T-cell (primary cell): ENCODE measurements at regions not wholly inside any gene's neighbourhood (a gene's known extent, or its start where the extent isn't known, plus 50 kb on each side); places are given as distances from the start of the nearest gene placed in this dataset.
"Not testable (repeated sequence)": the region's sequence is repeated elsewhere in the genome, so short reads cannot be mapped to it uniquely, and the experiment has no call there.

Experiments
- ATAC-seq, 4 experiments: fragments of 200-7000 bp in 3 of 4; fragments of 150-1000 bp in 1 of 4; cut with Tn5 transposase; replicated peaks in 1 of 4; 1 replicate in 3 of 4; 2 replicates in 1 of 4; pipeline ENCODE4 v1.10.0; 2021; ENCODE audit warnings: moderate library complexity in 3 of 4, mild to moderate bottlenecking in 2 of 4, moderate number of reproducible peaks in 1 of 4
- CTCF ChIA-PET, 2 donors: fragments of 300-600 bp; sonication (Branson Sonifier 250); formaldehyde crosslinking; loops; one replicate each; lab custom pipeline; 2022; ENCODE audit warnings: antibody characterized with exemption in 2 of 2; lab: Charles Lee
- POLR2A ChIA-PET, 2 donors: fragments of 300-600 bp; sonication (Branson Sonifier 250); formaldehyde crosslinking; loops; one replicate each; lab custom pipeline; 2022; ENCODE audit warnings: antibody characterized with exemption in 2 of 2; lab: Charles Lee
- DNase-seq, 35 experiments: peaks; one replicate each; pipeline versions ENCODE4 v3.0.0 to v3.0.0-alpha.2; 2013 to 2023
- H3K27ac ChIP-seq: one replicate; pipeline ENCODE4 v1.5.1; 2013; ENCODE audit warnings: low read length
- H3K27me3 ChIP-seq, 2 experiments: replicated peaks in 1 of 2; 1 replicate in 1 of 2; 2 replicates in 1 of 2; pipeline versions ENCODE4 v1.6.1 to v1.7.0; 2013; ENCODE audit warnings: low read length in 1 of 2, mixed read lengths in 1 of 2; ENCODE audit not compliant: control insufficient read depth in 2 of 2, insufficient read depth in 2 of 2; ENCODE audit errors: extremely low read depth in 1 of 2
- H3K36me3 ChIP-seq, 2 donors: 1 replicate in 1 of 2; 2 replicates in 1 of 2; pipeline versions ENCODE4 v1.6.1 to v1.7.0; 2013; ENCODE audit warnings: low read length in 1 of 2; ENCODE audit not compliant: control insufficient read depth in 2 of 2, insufficient read depth in 1 of 2; ENCODE audit errors: extremely low read depth in 1 of 2
- H3K4me1 ChIP-seq, 2 experiments: 1 replicate in 1 of 2; 2 replicates in 1 of 2; pipeline versions ENCODE4 v1.6.1 to v1.7.0; 2013; ENCODE audit warnings: low read length in 2 of 2, mixed read lengths in 1 of 2; ENCODE audit not compliant: insufficient read depth in 2 of 2, control insufficient read depth in 1 of 2; ENCODE audit errors: extremely low read depth in 1 of 2
- H3K4me3 ChIP-seq, 2 donors: 1 replicate in 1 of 2; 2 replicates in 1 of 2; pipeline versions ENCODE4 v1.5.1 to v1.7.0; 2013; ENCODE audit warnings: mild to moderate bottlenecking in 2 of 2, low read length in 1 of 2, moderate library complexity in 1 of 2; ENCODE audit not compliant: control insufficient read depth in 1 of 2; ENCODE audit errors: extremely low read depth in 1 of 2
- H3K9me3 ChIP-seq: 2 replicates; pipeline ENCODE4 v1.7.0; 2013
- H3K27ac Mint-ChIP-seq, 2 donors: one replicate each; pipeline ENCODE4 v1.8.0; 2020 to 2021; ENCODE audit warnings: mild to moderate bottlenecking in 2 of 2, mixed read lengths in 2 of 2
- H3K27me3 Mint-ChIP-seq, 2 donors: one replicate each; pipeline ENCODE4 v1.8.0; 2021 to 2022; ENCODE audit warnings: mixed read lengths in 2 of 2
- H3K36me3 Mint-ChIP-seq: one replicate; pipeline ENCODE4 v1.8.0; 2021; ENCODE audit warnings: mixed read lengths
- H3K4me1 Mint-ChIP-seq, 3 donors: one replicate each; pipeline ENCODE4 v1.8.0; 2020 to 2022; ENCODE audit warnings: mixed read lengths in 3 of 3, mild to moderate bottlenecking in 1 of 3
- H3K4me3 Mint-ChIP-seq, 3 donors: one replicate each; pipeline ENCODE4 v1.8.0; 2020 to 2022; ENCODE audit warnings: mild to moderate bottlenecking in 3 of 3, mixed read lengths in 3 of 3, moderate library complexity in 3 of 3
- H3K9me3 Mint-ChIP-seq, 3 donors: one replicate each; pipeline ENCODE4 v1.8.0; 2020 to 2022; ENCODE audit warnings: mixed read lengths in 3 of 3
- WGBS: methylation state at CpG from one replicate; pipeline ENCODE4 v1.1.5; 2013; ENCODE audit warnings: missing lambda C conversion rate; ENCODE audit not compliant: insufficient coverage; 5-methylcytosine and 5-hydroxymethylcytosine counted together

GRCh38 chr1:90821152-90821787 is 104.2 kb upstream of the BARHL2 start:
- no peaks in the 10 kb centered on the region for H3K36me3 ChIP-seq
- H3K4me3 Mint-ChIP-seq, result no peak overlapping the region
- ATAC-seq (no peak), DNase-seq (no peak)
- 69% methylated on average over 1 of the region's 5 CpGs for WGBS
- peaks cover 2 to 5% of the 10 kb centered on the region in 2 experiments for H3K27me3 ChIP-seq
- H3K4me1 Mint-ChIP-seq, result no peaks in the 10 kb centered on the region
- POLR2A ChIA-PET, result no interaction called here
- no peak overlapping the region for H3K27ac ChIP-seq
- no peak overlapping the region for H3K4me3 ChIP-seq
- H3K36me3 Mint-ChIP-seq, result no peaks in the 10 kb centered on the region
- no peaks in the 10 kb centered on the region for H3K9me3 Mint-ChIP-seq
- H3K27ac Mint-ChIP-seq, result no peak overlapping the region
- H3K27me3 Mint-ChIP-seq, result peaks cover 38 to 52% of the 10 kb centered on the region in 2 donors
- H3K4me1 ChIP-seq, result no peaks in the 10 kb centered on the region
- CTCF ChIA-PET, result no interaction called here
- no peaks in the 10 kb centered on the region for H3K9me3 ChIP-seq

- ATAC-seq, result no peak
- Mint-ChIP-seq H3K4me3 (no peak overlapping the region), H3K4me1 (no peaks in the 10 kb centered on the region), H3K36me3 (no peaks in the 10 kb centered on the region), H3K27me3 (peaks cover 41 to 58% of the 10 kb centered on the region in 2 donors), H3K27ac (no peak overlapping the region), H3K9me3 (no peaks in the 10 kb centered on the region)
- H3K9me3 ChIP-seq, result no peaks in the 10 kb centered on the region
- ChIA-PET POLR2A (no interaction called here), CTCF (no interaction called here)
- H3K27ac ChIP-seq, result no peak overlapping the region
- H3K36me3 ChIP-seq, result no peaks in the 10 kb centered on the region
- no peak overlapping the region for H3K4me3 ChIP-seq
- H3K27me3 ChIP-seq, result peaks cover 2 to 5% of the 10 kb centered on the region in 2 experiments
- no peaks in the 10 kb centered on the region for H3K4me1 ChIP-seq
- no peak for DNase-seq
- WGBS, result no CpG with 5 or more reads among the region's 2 CpGs
Observed at GRCh38 chr1:90820745-90821144, 103.6 kb upstream of the BARHL2 start.

- H3K36me3 ChIP-seq, result no peaks in the 10 kb centered on the region
- no peaks in the 10 kb centered on the region for H3K9me3 ChIP-seq
- Mint-ChIP-seq H3K27ac (no peak overlapping the region), H3K9me3 (no peaks in the 10 kb centered on the region), H3K4me3 (no peak overlapping the region), H3K27me3 (peaks cover 43 to 48% of the 10 kb centered on the region in 2 donors), H3K36me3 (no peaks in the 10 kb centered on the region), H3K4me1 (no peaks in the 10 kb centered on the region)
- CTCF ChIA-PET, result no interaction called here
- POLR2A ChIA-PET, result no interaction called here
- DNase-seq, result no peak
- no peaks in the 10 kb centered on the region for H3K27me3 ChIP-seq
- ATAC-seq, result no peak
- WGBS, result 80% methylated on average over 1 of the region's 3 CpGs
- H3K4me1 ChIP-seq, result no peaks in the 10 kb centered on the region
- no peak overlapping the region for H3K4me3 ChIP-seq
- H3K27ac ChIP-seq, result no peak overlapping the region
Observed at GRCh38 chr1:90817399-90817798, 100.3 kb upstream of the BARHL2 start.

DNA sequence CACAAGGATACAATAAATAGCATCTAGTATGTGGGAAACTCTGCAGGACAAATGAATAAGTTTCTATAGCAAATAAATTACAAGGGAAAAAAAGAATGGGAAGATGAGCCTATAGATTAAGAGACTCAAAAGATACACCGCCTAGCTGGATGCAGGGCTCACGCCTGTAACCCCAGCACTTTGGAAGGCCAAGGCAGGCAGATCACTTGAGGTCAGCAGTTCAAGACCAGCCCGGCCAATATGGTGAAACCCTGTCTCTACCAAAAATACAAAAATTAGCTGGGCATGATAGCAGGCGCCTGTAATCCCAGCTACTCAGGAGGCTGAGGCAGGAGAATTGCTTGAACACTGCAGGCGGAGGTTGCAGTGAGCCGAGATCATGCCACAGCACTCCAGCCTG is 95.1 kb upstream of the BARHL2 start:
- DNase-seq, H3K4me3 Mint-ChIP-seq, H3K4me3 ChIP-seq, H3K27me3 ChIP-seq, H3K4me1 ChIP-seq, H3K9me3 Mint-ChIP-seq, H3K4me1 Mint-ChIP-seq, H3K36me3 ChIP-seq, CTCF ChIA-PET, H3K27ac Mint-ChIP-seq, H3K9me3 ChIP-seq, H3K36me3 Mint-ChIP-seq, H3K27ac ChIP-seq, ATAC-seq, POLR2A ChIA-PET: not testable (repeated sequence)
- H3K27me3 Mint-ChIP-seq, result peaks cover 45 to 49% of the 10 kb centered on the region in 2 donors
- WGBS, result 80% methylated on average over 1 of the region's 6 CpGs

DNA sequence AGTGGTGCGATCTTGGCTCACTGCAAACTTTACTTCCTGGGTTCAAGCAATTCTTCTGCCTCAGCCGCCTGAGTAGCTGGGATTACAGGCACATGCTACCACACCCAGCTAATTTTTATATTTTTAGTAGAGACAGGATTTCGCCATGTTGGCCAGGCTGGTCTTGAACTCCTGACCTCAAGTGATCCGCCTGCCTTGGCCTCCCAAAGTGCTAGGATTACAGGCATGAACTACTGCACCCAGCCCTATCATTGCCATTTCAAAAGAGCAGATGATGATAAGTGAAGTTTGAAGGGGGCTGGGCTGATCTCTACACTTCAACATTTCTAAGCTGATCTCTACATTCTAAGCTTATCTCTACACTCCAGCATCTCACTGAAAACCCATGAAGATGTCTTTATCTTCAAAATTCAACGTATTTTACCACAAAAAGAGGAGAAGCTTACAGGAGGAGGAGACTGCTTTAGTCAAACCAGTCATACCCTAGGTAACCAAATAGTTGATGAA is 94.4 kb upstream of the BARHL2 start:
- DNase-seq, H3K36me3 Mint-ChIP-seq, H3K4me3 ChIP-seq, H3K36me3 ChIP-seq, H3K27ac Mint-ChIP-seq, H3K4me1 Mint-ChIP-seq, H3K4me3 Mint-ChIP-seq, CTCF ChIA-PET, H3K27me3 ChIP-seq, POLR2A ChIA-PET, H3K9me3 Mint-ChIP-seq, H3K9me3 ChIP-seq, ATAC-seq, H3K4me1 ChIP-seq, H3K27ac ChIP-seq: not testable (repeated sequence)
- peaks cover 41 to 47% of the 10 kb centered on the region in 2 donors for H3K27me3 Mint-ChIP-seq
- no CpG with 5 or more reads among the region's 5 CpGs for WGBS

GRCh38 chr1:90810681-90811080 is 93.6 kb upstream of the BARHL2 start:
- H3K36me3 Mint-ChIP-seq, result no peaks in the 10 kb centered on the region
- H3K27ac ChIP-seq, result no peak overlapping the region
- POLR2A ChIA-PET, result no interaction called here
- H3K9me3 ChIP-seq, result no peaks in the 10 kb centered on the region
- H3K4me3 Mint-ChIP-seq, result no peak overlapping the region
- WGBS, result 78% methylated on average over 2 of the region's 6 CpGs
- CTCF ChIA-PET, result no interaction called here
- no peak overlapping the region for H3K4me3 ChIP-seq
- H3K27me3 Mint-ChIP-seq, result peaks cover 34 to 40% of the 10 kb centered on the region in 2 donors
- H3K36me3 ChIP-seq, result no peaks in the 10 kb centered on the region
- ATAC-seq, result no peak
- H3K4me1 Mint-ChIP-seq, result no peaks in the 10 kb centered on the region
- no peaks in the 10 kb centered on the region for H3K9me3 Mint-ChIP-seq
- no peak overlapping the region for H3K27ac Mint-ChIP-seq
- no peak for DNase-seq
- H3K27me3 ChIP-seq, result no peaks in the 10 kb centered on the region
- H3K4me1 ChIP-seq, result no peaks in the 10 kb centered on the region

DNA sequence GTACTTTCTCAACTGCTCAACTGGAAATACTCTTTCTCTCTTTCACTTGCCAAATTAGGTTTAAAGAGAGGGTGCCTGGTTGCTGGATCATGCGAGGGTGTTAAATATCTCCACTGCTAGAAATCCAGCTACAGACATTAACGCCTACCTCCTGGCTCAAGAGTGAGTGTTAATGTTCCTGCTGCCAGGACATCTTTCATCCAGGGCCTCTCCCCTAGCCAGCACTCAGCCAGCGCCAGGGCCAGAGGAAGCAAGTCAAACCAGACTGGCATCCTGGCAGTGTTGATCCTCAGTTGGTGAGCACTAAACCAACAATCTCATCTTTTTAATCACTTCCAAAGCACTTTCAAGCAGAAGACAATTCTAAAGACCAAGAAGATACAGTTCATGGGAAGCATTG is 92.9 kb upstream of the BARHL2 start:
- no peak overlapping the region for H3K27ac ChIP-seq
- Mint-ChIP-seq H3K27ac (no peak overlapping the region), H3K27me3 (peaks cover 34 to 39% of the 10 kb centered on the region in 2 donors), H3K4me1 (no peaks in the 10 kb centered on the region), H3K4me3 (no peak overlapping the region), H3K36me3 (no peaks in the 10 kb centered on the region), H3K9me3 (peaks cover 0 to 4% (median 0%) of the 10 kb centered on the region in 3 donors)
- H3K36me3 ChIP-seq, result no peaks in the 10 kb centered on the region
- POLR2A ChIA-PET, result no interaction called here
- WGBS, result 59% methylated on average over 2 of the region's 3 CpGs
- no peaks in the 10 kb centered on the region for H3K27me3 ChIP-seq
- CTCF ChIA-PET, result no interaction called here
- DNase-seq, result no peak
- ATAC-seq, result no peak
- H3K4me1 ChIP-seq, result no peaks in the 10 kb centered on the region
- no peaks in the 10 kb centered on the region for H3K9me3 ChIP-seq
- no peak overlapping the region for H3K4me3 ChIP-seq
